Thyroid gland (tissue), 4 donors: ENCODE measurements at regions not wholly inside any gene's neighbourhood (a gene's known extent, or its start where the extent isn't known, plus 50 kb on each side); places are given as distances from the start of the nearest gene placed in this dataset.
"Not testable (repeated sequence)": the region's sequence is repeated elsewhere in the genome, so short reads cannot be mapped to it uniquely, and the experiment has no call there.

Experiments
- DNase-seq, 2 donors: peaks; one replicate each; pipeline ENCODE4 v3.0.0-alpha.2; 2019
- H3K27ac ChIP-seq, 3 donors: fragments of 200-600 bp; sonication (generic); 1 replicate in 2 of 3; 2 replicates in 1 of 3; pipeline ENCODE4 v1.5.1; 2016 to 2019; ENCODE audit warnings: mild to moderate bottlenecking in 1 of 3, moderate library complexity in 1 of 3
- H3K27me3 ChIP-seq: fragments of 200-600 bp; sonication (generic); one replicate; pipeline ENCODE4 v1.5.1; 2019
- H3K36me3 ChIP-seq, 2 donors: fragments of 200-600 bp; sonication (generic); one replicate each; pipeline ENCODE4 v1.5.1; 2016 to 2019
- H3K4me1 ChIP-seq, 2 donors: fragments of 200-600 bp; sonication (generic); one replicate each; pipeline ENCODE4 v1.5.1; 2017 to 2019
- H3K4me3 ChIP-seq, 3 donors: fragments of 200-600 bp; sonication (generic); replicated peaks in 1 of 3; 1 replicate in 2 of 3; 2 replicates in 1 of 3; pipeline ENCODE4 v1.5.1; 2016; ENCODE audit warnings: mild to moderate bottlenecking in 1 of 3
- H3K9me3 ChIP-seq: fragments of 200-600 bp; sonication (generic); one replicate; pipeline ENCODE4 v1.5.1; 2017
- POLR2A ChIP-seq, 2 donors: fragments of 450-650 bp; IDR thresholded peaks; one replicate each; pipeline ENCODE4 v1.6.1; 2017; ENCODE audit warnings: antibody characterized with exemption in 2 of 2, mild to moderate bottlenecking in 2 of 2, moderate library complexity in 1 of 2
- WGBS, 2 donors: methylation state at CpG; one replicate each; pipeline ENCODE4 v1.1.5; 2017; 5-methylcytosine and 5-hydroxymethylcytosine counted together
- intact Hi-C: fragments of 100-400 bp; cut with DNase I; formaldehyde crosslinking; loops from one replicate; pipeline ENCODE4 v1.15.1; 2023
- TF ChIP-seq, protein P1 (sequence below), 6 experiments: fragments of 200-600 bp in 3 of 6; fragments of 450-650 bp in 3 of 6; sonication (generic) in 3 of 6; IDR thresholded peaks; one replicate each; pipeline ENCODE4 v1.5.1; 2016 to 2019; ENCODE audit warnings: antibody characterized with exemption in 6 of 6, mild to moderate bottlenecking in 2 of 6, inconsistent platforms in 1 of 6, moderate library complexity in 1 of 6

DNA sequence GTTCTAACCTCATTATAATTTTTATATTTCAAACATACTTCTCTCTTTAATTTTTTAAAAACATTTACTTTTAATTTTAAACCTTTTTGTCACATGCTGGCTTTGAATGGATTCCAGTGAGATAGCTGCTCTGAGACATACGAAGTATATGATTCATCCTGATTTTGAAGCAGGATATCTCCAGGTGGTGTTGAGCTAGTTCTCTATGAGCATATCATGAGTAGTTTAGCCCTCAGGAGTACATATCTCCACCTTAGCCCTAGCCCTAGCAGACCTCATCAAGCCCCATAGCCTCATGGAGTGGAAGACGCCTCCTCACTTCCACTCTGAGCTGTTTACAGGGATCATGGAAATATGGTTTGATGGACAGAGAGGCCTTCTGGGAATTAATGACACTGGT, 183.2 kb upstream of the C21orf91 start:
- Histone ChIP-seq H3K27me3 (no peaks in the 10 kb centered on the region), H3K9me3 (no peaks in the 10 kb centered on the region), H3K36me3 (no peaks in the 10 kb centered on the region), H3K4me1 (no peaks in the 10 kb centered on the region), H3K4me3 (no peak overlapping the region), H3K27ac (no peak overlapping the region)
- TF ChIP-seq POLR2A (IDR thresholded peaks at IDR 0.05): no peak
- TF ChIP-seq, protein P1, sequence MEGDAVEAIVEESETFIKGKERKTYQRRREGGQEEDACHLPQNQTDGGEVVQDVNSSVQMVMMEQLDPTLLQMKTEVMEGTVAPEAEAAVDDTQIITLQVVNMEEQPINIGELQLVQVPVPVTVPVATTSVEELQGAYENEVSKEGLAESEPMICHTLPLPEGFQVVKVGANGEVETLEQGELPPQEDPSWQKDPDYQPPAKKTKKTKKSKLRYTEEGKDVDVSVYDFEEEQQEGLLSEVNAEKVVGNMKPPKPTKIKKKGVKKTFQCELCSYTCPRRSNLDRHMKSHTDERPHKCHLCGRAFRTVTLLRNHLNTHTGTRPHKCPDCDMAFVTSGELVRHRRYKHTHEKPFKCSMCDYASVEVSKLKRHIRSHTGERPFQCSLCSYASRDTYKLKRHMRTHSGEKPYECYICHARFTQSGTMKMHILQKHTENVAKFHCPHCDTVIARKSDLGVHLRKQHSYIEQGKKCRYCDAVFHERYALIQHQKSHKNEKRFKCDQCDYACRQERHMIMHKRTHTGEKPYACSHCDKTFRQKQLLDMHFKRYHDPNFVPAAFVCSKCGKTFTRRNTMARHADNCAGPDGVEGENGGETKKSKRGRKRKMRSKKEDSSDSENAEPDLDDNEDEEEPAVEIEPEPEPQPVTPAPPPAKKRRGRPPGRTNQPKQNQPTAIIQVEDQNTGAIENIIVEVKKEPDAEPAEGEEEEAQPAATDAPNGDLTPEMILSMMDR (IDR thresholded peaks at IDR 0.05): no peak
- WGBS, 2 donors: 91 to 96% methylated on average over 2 of the region's 2 CpGs
- no peak for DNase-seq
- intact Hi-C loops: no loop called here

DNA sequence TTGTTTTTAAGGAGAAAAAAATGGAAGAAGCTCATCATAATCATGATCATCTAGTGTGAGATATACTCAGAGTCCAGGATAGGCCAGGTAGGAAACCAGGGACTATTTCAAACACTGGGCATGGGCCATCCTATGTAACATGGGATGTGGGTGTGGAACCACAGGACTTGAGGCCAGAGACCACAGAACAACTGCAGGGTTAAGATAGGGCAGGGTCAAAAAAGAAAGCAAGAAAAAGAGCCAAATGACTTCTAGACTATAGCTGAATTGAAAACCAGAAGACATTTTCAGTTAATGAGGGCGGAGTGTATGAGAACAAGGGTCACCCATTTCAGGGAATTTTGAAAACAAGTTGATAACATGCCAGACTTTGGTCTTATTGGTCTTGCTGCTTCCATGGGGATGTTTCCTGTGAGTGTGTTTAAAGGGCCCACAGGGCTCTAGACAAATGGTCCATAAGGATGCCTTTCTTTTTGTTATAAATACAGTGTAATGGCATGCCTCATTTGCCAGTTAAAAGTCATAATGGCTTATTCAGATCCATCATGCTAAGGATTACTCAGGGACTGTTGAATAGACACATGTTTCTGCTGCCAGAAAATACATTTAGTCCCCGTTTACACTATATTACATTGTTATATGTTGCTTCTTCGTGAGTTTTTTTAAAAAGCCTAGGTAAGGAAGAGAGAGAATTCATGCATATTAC, 182.0 kb upstream of the C21orf91 start:
- 80 to 85% methylated on average over 3 of the region's 3 CpGs for WGBS, 2 donors
- no peaks in the 10 kb centered on the region for H3K27me3 ChIP-seq
- intact Hi-C loops: no loop called here
- no peaks in the 10 kb centered on the region for H3K9me3 ChIP-seq
- H3K4me1 ChIP-seq: no peaks in the 10 kb centered on the region
- no peak overlapping the region for H3K27ac ChIP-seq
- no peak for TF ChIP-seq POLR2A (IDR thresholded peaks at IDR 0.05)
- H3K4me3 ChIP-seq: no peak overlapping the region
- no peak for DNase-seq
- H3K36me3 ChIP-seq: no peaks in the 10 kb centered on the region

DNA sequence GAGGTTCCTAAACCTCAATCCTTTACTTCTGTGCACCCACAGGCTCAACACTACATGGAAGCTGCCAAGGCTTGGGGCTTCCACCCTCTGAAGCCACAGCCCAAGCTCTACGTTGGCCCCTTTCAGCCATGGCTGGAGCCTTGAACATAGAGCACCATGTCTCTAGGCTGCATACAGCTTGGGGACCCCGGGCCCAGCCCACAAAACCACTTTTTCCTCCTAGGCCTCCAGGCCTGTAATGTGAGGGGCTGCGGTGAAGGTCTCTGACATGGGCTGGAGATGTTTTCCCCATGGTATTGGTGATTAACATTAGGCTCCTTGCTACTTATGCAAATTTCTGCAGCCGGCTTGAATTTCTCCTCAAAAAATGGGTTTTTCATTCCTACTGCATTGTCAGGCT, 179.4 kb upstream of the C21orf91 start:
- 92 to 93% methylated on average over 4 of the region's 4 CpGs for WGBS, 2 donors
- H3K9me3 ChIP-seq, H3K27ac ChIP-seq, H3K4me1 ChIP-seq, DNase-seq, H3K36me3 ChIP-seq, intact Hi-C loops, H3K27me3 ChIP-seq, H3K4me3 ChIP-seq: not testable (repeated sequence)

DNA sequence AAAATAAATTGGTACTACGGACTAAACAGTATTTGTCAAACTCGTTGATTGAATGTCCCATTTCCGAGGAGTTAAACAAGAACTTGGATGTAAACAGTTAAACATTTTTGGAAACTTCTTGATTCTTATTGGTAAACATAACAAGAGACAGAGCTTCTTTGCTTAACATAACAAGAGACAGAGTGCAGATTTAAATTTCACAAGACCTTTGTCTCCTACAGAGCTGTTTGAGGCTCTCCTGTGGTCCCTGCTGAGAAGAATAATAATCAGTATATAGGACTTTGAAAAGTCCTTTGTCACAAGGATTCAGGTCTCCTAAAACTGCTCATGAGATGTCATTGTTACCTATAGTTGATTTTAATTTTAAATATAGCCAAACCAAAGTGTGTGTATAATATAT, 170.6 kb upstream of the C21orf91 start:
- no peaks in the 10 kb centered on the region for H3K36me3 ChIP-seq
- H3K4me1 ChIP-seq: no peaks in the 10 kb centered on the region
- DNase-seq: no peak
- intact Hi-C loops: no loop called here
- no peaks in the 10 kb centered on the region for H3K27me3 ChIP-seq
- TF ChIP-seq, protein P1 (IDR thresholded peaks at IDR 0.05): no peak
- TF ChIP-seq POLR2A (IDR thresholded peaks at IDR 0.05): no peak
- 72 to 76% methylated on average over 3 of the region's 3 CpGs for WGBS, 2 donors
- no peak overlapping the region for H3K4me3 ChIP-seq
- H3K9me3 ChIP-seq: no peaks in the 10 kb centered on the region
- no peak overlapping the region for H3K27ac ChIP-seq

DNA sequence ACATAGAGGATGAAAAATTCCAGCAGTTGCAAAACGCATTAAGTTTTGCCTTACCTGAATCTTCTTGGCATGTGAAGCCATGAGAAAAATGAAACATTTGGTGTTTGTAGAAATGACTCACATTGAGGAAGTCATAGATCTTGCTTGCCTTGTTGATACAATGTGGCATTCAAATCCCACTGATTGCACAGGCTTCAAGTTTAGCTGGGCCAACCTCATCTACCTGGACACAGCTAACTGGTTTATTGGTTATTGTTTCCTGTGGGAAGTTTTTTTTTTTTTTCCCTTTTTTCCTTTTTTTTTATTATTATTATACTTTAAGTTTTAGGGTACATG, 168.9 kb upstream of the C21orf91 start:
- WGBS, 2 donors: 91 to 93% methylated on average over 1 of the region's 1 CpG
- no peak overlapping the region for H3K27ac ChIP-seq
- no peaks in the 10 kb centered on the region for H3K9me3 ChIP-seq
- H3K4me3 ChIP-seq: no peak overlapping the region
- intact Hi-C loops: no loop called here
- no peaks in the 10 kb centered on the region for H3K4me1 ChIP-seq
- H3K36me3 ChIP-seq: no peaks in the 10 kb centered on the region
- TF ChIP-seq, protein P1 (IDR thresholded peaks at IDR 0.05): no peak
- no peak for TF ChIP-seq POLR2A (IDR thresholded peaks at IDR 0.05)
- no peaks in the 10 kb centered on the region for H3K27me3 ChIP-seq
- no peak for DNase-seq

DNA sequence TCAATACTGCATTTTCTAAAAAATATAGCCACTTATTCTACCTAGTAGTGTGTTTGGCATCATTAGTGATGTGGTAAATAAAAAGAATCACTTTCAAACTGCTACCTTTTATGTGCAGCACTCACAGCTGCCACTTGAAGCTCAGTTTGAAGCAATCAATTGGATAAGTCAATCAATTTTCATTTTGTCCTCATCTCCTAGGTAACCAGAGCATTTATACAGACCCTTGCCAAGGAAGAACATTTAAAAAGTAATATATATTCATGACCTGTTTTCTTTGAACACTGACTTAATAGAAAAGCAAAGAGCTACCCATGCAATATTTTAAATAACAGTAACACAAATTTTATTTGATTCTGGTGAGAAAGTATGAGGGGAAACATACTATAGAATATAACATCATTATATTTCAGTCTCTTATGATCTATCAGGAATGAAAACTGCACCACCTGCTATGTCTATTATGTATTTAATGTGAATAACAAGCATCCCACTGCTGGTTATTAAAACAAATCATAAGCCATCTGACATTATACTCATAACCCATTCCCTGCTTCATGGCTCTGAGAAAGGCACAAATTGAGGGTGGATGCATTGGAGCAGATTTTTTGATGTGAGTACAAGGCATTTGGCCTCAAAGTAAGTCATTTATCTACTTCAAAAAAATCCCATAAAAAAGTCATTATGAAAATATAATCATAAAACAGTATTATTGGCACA, 168.4 kb upstream of the C21orf91 start:
- intact Hi-C loops: no loop called here
- Histone ChIP-seq H3K9me3 (no peaks in the 10 kb centered on the region), H3K4me3 (no peak overlapping the region), H3K36me3 (no peaks in the 10 kb centered on the region), H3K4me1 (no peaks in the 10 kb centered on the region), H3K27me3 (no peaks in the 10 kb centered on the region), H3K27ac (no peak overlapping the region)
- no peak for DNase-seq
- TF ChIP-seq, protein P1 (IDR thresholded peaks at IDR 0.05): no peak
- TF ChIP-seq POLR2A (IDR thresholded peaks at IDR 0.05): no peak
